NCI-H526 (cell line): ENCODE measurements at regions not wholly inside any gene's neighbourhood (a gene's known extent, or its start where the extent isn't known, plus 50 kb on each side); places are given as distances from the start of the nearest gene placed in this dataset.

Experiments
- DNase-seq, 2 experiments: peaks; one replicate each; lab custom pipeline; 2025; lab: John Stamatoyannopoulos, UW

GRCh38 chr14:87170179-87170578 is 822.8 kb downstream of the GALC start:
- DNase-seq = no peak

GRCh38 chr14:87169362-87169761 is 823.6 kb downstream of the GALC start:
- DNase-seq = no peak

DNA sequence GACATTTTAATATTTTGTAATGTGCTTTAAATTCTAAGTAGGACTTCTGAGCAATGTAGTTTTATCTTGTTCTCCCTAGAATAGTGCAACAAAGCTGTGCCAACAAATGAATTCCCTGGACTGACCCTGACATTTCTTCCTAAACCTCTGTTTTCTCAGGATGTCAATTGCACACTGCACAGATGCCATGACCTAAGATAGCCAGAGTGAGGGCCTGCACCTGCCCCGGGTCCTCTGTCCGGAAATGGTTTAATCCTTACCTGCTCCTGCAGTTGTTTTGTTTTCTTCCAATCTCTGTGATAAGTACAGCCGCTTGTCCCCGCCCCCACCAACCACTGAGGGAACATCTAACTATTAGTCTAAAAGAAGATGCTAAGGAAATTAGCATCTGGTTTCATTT is 831.5 kb downstream of the GALC start:
- DNase-seq = no peak

- DNase-seq = no peak
Measured at GRCh38 chr14:87160989-87161388, 832.0 kb downstream of the GALC start.

- DNase-seq = peak; percentile 84 to 93
Measured at GRCh38 chr14:87158283-87158682, 834.7 kb downstream of the GALC start.

GRCh38 chr14:87156878-87157277 is 836.1 kb downstream of the GALC start:
- no peak for DNase-seq

GRCh38 chr14:87155856-87156488 is 837.0 kb downstream of the GALC start:
- no peak for DNase-seq

GRCh38 chr14:87153901-87154300 is 839.1 kb downstream of the GALC start:
- no peak for DNase-seq

DNA sequence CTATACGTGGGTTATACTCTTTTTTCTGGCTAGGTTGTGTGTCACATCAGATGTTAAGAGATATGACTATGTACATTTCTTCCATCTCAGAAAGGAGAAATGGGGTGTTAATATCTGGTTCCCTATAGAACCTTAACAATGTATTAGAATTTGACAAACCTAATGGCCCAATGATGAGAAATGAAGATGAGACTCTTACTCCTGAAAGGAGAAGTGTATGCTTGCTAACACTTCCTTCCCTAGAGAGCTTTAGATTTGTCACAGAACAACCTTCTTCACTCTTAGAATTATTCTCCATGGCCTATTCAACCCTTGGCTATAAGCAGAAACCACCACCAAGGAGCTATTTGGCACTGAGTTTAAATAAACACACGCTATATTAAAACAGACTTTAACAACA is 839.6 kb downstream of the GALC start:
- DNase-seq = no peak

DNA sequence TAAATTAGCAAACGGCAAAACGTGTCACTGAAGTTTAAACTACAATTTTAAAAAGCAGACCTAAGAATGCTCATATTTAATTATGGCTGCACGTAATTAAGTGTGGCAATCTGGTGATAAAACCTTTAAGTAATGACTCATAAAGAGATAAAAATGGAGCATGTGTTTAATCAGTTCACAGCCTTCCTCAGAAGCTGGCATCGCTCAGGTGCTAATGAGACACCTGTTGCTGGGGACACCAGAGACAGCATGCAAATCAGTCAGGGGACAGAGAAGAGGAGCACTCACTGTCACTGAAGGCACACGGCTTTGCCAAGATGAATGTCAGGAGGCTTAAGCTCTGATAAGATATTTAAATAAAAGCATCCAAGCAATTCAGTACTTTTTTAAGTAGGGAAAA is 840.3 kb downstream of the GALC start:
- DNase-seq = peak; percentile 49 to 84

DNA sequence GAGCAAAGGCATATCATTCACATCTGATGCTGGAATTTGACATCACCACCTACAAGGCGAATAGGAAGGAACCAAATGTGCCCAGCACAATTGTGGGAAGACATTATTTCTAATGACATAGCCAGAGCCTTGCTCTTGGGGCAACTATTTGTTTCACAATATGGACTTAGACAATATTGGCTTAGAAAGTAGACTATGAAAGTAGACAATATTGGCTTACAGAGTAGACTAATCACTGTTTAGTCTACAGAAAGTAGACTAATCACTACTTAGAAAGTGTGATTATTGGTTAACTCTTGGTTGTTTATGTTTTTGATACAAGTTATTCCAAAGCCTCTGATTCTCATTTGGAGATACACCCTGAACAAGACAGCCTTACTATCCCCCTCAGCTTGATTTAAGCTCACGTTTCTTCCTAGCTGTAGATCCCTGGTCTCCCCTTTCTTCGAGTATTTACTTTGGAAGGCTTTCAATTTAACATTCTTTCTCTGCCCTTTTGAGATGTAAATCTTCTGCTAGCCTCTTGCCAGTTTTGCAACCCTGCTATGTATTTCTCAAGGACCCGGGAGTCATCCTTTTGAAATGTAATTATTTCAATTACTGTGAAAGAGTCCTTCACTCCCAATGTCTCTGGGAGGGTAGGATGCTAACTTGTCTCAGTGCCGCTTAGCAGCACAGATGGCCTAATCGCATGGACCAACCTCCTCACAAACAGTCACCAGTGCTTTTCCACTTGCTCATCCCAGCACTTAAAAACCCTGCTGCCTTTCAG is 843.2 kb downstream of the GALC start:
- DNase-seq = no peak

DNA sequence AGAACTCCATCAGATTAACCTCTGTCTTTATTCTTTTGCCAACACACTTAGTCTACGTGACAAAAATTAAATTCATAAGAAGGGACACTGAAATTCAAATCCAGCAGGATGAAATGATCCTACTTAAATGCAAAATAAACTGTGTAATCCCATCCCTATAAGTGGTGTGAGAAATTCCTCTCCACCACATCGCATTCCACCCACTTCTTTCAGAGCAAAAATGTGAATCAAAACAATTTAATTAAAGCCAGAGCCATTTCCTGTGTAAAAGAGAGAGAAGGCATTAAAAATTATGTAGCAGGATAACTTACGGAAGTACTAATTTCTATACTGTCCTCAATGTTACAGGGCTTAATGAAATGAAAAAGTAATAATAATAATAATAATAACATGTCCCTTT is 844.3 kb downstream of the GALC start:
- DNase-seq = no peak

GRCh38 chr14:87142551-87143211 is 850.3 kb downstream of the GALC start:
- DNase-seq = no peak

DNA sequence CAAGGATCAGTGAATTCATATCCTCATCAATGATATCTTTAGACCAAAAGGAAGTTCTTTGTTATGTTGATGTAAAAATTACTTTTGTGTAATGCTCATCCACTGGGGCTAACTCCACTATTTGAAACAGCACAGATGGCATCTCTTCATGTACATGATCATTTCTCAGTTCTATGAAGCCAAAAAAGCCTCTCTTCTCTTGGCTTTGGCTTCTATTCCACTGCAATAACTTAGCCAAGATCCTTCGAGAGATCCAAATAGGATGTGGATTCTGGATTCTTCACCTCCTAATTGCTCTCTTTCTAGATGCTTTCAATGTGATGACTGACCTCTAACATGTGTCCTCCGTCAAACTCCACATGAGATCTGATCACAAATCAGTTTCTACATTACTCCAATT is 851.2 kb downstream of the GALC start:
- no peak for DNase-seq

DNA sequence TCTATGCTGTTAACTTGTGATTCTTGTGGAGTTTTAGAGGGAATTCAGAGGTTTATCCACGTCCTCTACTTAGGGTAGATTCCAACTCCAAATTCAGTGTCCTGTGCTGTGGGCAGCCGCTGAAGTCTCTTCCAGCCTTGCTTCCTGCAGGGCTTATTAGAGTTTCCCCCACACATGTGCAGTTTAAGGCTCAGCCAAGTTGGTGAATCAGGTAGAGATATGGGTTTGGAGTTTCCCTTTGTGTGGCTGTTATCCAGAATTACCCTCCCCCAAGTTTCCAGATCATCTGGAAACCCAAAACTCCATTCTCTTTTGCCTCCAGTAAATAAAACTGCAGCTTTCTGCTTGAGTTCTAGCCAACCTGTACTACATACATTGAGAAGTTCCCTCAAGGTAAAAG is 853.7 kb downstream of the GALC start:
- no peak for DNase-seq

GRCh38 chr14:87133073-87133801 is 859.7 kb downstream of the GALC start:
- DNase-seq = no peak

- DNase-seq = peak in 1 of 2 experiments; percentile 28
Measured at GRCh38 chr14:87131879-87132278, 861.1 kb downstream of the GALC start.

DNA sequence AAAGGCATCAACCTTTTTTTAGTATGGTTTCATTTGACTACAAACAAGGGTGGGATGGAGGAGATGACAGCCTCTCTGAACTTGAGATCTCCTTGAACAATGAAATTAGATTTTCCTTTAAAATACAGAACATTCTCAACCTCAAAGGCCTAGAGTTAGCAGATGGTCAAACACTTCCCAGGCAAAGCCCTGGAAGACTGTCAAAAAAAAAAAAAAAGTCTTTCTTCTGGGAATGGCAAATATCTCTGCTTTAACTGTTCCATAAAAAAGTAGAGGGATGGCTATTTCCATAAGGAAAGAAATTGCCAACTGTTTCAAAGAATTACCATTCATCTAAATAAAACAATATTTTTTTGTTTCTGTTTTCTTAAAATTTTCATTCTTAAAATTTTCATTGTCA is 870.8 kb downstream of the GALC start:
- DNase-seq = no peak

GRCh38 chr14:87121716-87122115 is 871.3 kb downstream of the GALC start:
- peak in 1 of 2 experiments; percentile 1 for DNase-seq

DNA sequence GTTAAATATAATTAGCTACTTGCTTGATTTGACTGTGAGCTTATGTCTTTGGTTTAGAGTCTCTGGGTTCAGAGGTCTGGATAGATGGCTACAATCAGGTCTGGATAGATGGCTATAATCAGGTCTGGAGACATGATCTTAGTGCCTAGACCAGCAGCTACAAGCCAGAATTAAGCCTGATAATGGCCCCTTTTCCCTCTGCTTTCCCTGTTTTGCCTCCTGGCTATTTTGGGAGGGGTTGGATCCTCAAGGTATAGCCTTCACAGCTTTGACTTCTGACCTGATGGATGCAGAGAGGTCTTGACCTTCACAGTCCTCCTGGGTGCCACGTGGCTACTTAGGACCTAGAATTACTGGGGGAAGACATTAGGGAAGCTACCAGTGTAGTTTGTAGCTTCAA is 877.7 kb downstream of the GALC start:
- no peak for DNase-seq

- peak in 1 of 2 experiments; percentile 1 for DNase-seq
Measured at GRCh38 chr14:87113286-87113685, 879.7 kb downstream of the GALC start.

DNA sequence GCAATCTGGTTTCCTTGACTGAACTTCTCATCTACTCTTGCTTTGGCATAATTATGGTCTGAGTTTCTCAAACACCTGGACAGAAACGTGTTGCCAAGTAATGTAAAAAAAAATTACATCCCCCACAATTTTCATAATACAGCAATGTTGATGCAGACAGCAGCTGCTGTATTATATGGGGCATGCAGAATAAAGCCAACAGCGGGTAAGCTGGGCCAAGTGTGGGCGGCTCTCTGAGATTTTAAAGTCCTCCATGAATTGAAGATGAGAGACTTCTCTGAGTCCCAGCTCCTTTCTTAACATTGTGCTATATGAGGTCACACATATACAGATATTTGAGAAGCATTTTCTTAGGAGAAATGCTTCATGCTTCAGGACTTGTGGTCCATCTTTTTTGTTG is 881.2 kb downstream of the GALC start:
- DNase-seq = peak in 1 of 2 experiments; percentile 12

DNA sequence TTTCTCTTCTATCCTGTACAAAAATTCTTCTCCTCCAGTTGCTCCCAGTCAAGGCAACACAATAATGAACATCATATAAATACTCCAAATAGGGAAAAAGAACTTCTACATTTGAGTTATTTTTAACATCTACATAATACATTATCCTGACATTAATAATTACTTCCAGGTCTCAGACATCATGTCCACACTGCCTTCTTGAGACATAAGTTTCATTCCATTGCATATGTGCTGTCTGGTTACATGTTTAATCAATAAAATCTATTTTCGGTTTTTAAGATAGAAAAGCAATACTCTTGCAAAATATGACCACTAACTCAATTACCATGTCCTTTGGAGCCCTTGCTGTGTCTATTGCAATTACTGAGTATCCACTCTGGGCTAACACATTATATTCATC is 881.9 kb downstream of the GALC start:
- DNase-seq = no peak
